CD4-positive, CD25-positive, alpha-beta regulatory T cell (primary cell): ENCODE measurements at regions not wholly inside any gene's neighbourhood (a gene's known extent, or its start where the extent isn't known, plus 50 kb on each side); places are given as distances from the start of the nearest gene placed in this dataset.

Source experiments
- ATAC-seq, 2 donors: fragments of 150-1000 bp; cut with Tn5 transposase; one replicate each; pipeline ENCODE4 v1.10.0; 2021; ENCODE audit warnings: low read depth in 2 of 2, moderate number of reproducible peaks in 2 of 2, moderate library complexity in 1 of 2
- DNase-seq, 3 donors: peaks; one replicate each; pipeline versions ENCODE4 v3.0.0 to v3.0.0-alpha.2; 2012 to 2022; ENCODE audit warnings: mixed read lengths in 1 of 3
- H3K27ac ChIP-seq: one replicate; pipeline ENCODE4 v1.7.0; 2013; ENCODE audit warnings: mild to moderate bottlenecking, low read length; ENCODE audit not compliant: insufficient read depth, poor library complexity, severe bottlenecking
- H3K27me3 ChIP-seq: one replicate; pipeline ENCODE4 v1.7.0; 2013; ENCODE audit warnings: low read length; ENCODE audit not compliant: control insufficient read depth, insufficient read depth
- H3K36me3 ChIP-seq: one replicate; pipeline ENCODE4 v1.7.0; 2013; ENCODE audit warnings: mild to moderate bottlenecking, low read length, moderate library complexity; ENCODE audit not compliant: control insufficient read depth, insufficient read depth
- H3K4me1 ChIP-seq: 2 replicates; pipeline ENCODE4 v1.7.0; 2013; ENCODE audit warnings: mild to moderate bottlenecking, low read length; ENCODE audit not compliant: insufficient read depth, control insufficient read depth, poor library complexity, severe bottlenecking
- H3K4me3 ChIP-seq: one replicate; pipeline ENCODE4 v1.7.0; 2013; ENCODE audit warnings: low read depth, mild to moderate bottlenecking, low read length, moderate library complexity
- H3K9me3 ChIP-seq, 2 experiments: 1 replicate in 1 of 2; 2 replicates in 1 of 2; pipeline ENCODE4 v1.7.0; 2013; ENCODE audit warnings: low read length in 2 of 2, mild to moderate bottlenecking in 1 of 2, moderate library complexity in 1 of 2; ENCODE audit not compliant: control insufficient read depth in 2 of 2
- H3K27ac Mint-ChIP-seq, 3 donors: one replicate each; pipeline ENCODE4 v1.8.0; 2020 to 2022; ENCODE audit warnings: mild to moderate bottlenecking in 3 of 3, mixed read lengths in 3 of 3, moderate library complexity in 2 of 3
- H3K27me3 Mint-ChIP-seq: one replicate; pipeline ENCODE4 v1.8.0; 2022; ENCODE audit warnings: mild to moderate bottlenecking, mixed read lengths
- H3K36me3 Mint-ChIP-seq: one replicate; pipeline ENCODE4 v1.8.0; 2020; ENCODE audit warnings: mixed read lengths
- H3K4me1 Mint-ChIP-seq, 4 donors: one replicate each; pipeline ENCODE4 v1.8.0; 2020 to 2022; ENCODE audit warnings: mixed read lengths in 4 of 4, mild to moderate bottlenecking in 1 of 4
- H3K4me3 Mint-ChIP-seq, 4 donors: one replicate each; pipeline ENCODE4 v1.8.0; 2020 to 2022; ENCODE audit warnings: mild to moderate bottlenecking in 4 of 4, mixed read lengths in 4 of 4, moderate library complexity in 3 of 4
- H3K9me3 Mint-ChIP-seq, 7 donors: one replicate each; pipeline ENCODE4 v1.8.0; 2020 to 2022; ENCODE audit warnings: mixed read lengths in 7 of 7, mild to moderate bottlenecking in 3 of 7, moderate library complexity in 2 of 7

GRCh38 chr1:14128096-14128495 lies 428.1 kb downstream of the PRDM2 start:
- no peaks in the 10 kb centered on the region for H3K4me1 ChIP-seq
- H3K27ac ChIP-seq: no peak overlapping the region
- DNase-seq: no peak
- no peak overlapping the region for H3K27ac Mint-ChIP-seq
- no peak overlapping the region for H3K4me3 Mint-ChIP-seq
- no peaks in the 10 kb centered on the region for H3K36me3 ChIP-seq
- no peaks in the 10 kb centered on the region for H3K4me1 Mint-ChIP-seq
- H3K36me3 Mint-ChIP-seq: no peaks in the 10 kb centered on the region
- H3K9me3 Mint-ChIP-seq: peaks cover 0 to 1% (median 0%) of the 10 kb centered on the region in 7 donors
- H3K27me3 ChIP-seq: no peaks in the 10 kb centered on the region
- ATAC-seq: no peak
- H3K9me3 ChIP-seq: no peaks in the 10 kb centered on the region
- H3K27me3 Mint-ChIP-seq: no peaks in the 10 kb centered on the region
- H3K4me3 ChIP-seq: no peak overlapping the region

- Mint-ChIP-seq H3K4me1 (no peaks in the 10 kb centered on the region), H3K9me3 (peaks cover 0 to 2% (median 0%) of the 10 kb centered on the region in 7 donors), H3K27ac (no peak overlapping the region), H3K4me3 (no peak overlapping the region), H3K36me3 (no peaks in the 10 kb centered on the region), H3K27me3 (no peaks in the 10 kb centered on the region)
- Histone ChIP-seq H3K9me3 (no peaks in the 10 kb centered on the region), H3K36me3 (no peaks in the 10 kb centered on the region), H3K4me3 (no peak overlapping the region), H3K27ac (no peak overlapping the region), H3K4me1 (no peaks in the 10 kb centered on the region), H3K27me3 (no peaks in the 10 kb centered on the region)
- DNase-seq (no peak), ATAC-seq (no peak)
Observed at GRCh38 chr1:14129009-14129408, 429.0 kb downstream of the PRDM2 start.

GRCh38 chr1:14135070-14135469 lies 435.1 kb downstream of the PRDM2 start:
- Mint-ChIP-seq H3K27me3 (no peaks in the 10 kb centered on the region), H3K4me3 (no peak overlapping the region), H3K36me3 (no peaks in the 10 kb centered on the region), H3K9me3 (peaks cover 0 to 2% (median 0%) of the 10 kb centered on the region in 7 donors), H3K27ac (no peak overlapping the region), H3K4me1 (no peaks in the 10 kb centered on the region)
- Histone ChIP-seq H3K4me3 (no peak overlapping the region), H3K36me3 (no peaks in the 10 kb centered on the region), H3K9me3 (no peaks in the 10 kb centered on the region), H3K4me1 (no peaks in the 10 kb centered on the region), H3K27ac (no peak overlapping the region), H3K27me3 (no peaks in the 10 kb centered on the region)
- ATAC-seq: no peak
- DNase-seq: no peak

- DNase-seq (no peak), ATAC-seq (no peak)
- Mint-ChIP-seq H3K9me3 (peaks cover 0 to 2% (median 0%) of the 10 kb centered on the region in 7 donors), H3K27ac (peak overlapping the region in 1 of 3 donors; percentile 84), H3K4me3 (no peak overlapping the region), H3K4me1 (no peaks in the 10 kb centered on the region), H3K36me3 (no peaks in the 10 kb centered on the region), H3K27me3 (no peaks in the 10 kb centered on the region)
- Histone ChIP-seq H3K4me3 (no peak overlapping the region), H3K36me3 (no peaks in the 10 kb centered on the region), H3K27ac (no peak overlapping the region), H3K9me3 (no peaks in the 10 kb centered on the region), H3K4me1 (no peaks in the 10 kb centered on the region), H3K27me3 (no peaks in the 10 kb centered on the region)
Observed at GRCh38 chr1:14136152-14136763, 436.3 kb downstream of the PRDM2 start.

GRCh38 chr1:14136881-14137280 lies 436.9 kb downstream of the PRDM2 start:
- H3K4me3 ChIP-seq: no peak overlapping the region
- no peak overlapping the region for H3K27ac ChIP-seq
- Mint-ChIP-seq H3K4me1 (no peaks in the 10 kb centered on the region), H3K9me3 (peaks cover 0 to 2% (median 0%) of the 10 kb centered on the region in 7 donors), H3K36me3 (no peaks in the 10 kb centered on the region), H3K27me3 (no peaks in the 10 kb centered on the region), H3K4me3 (no peak overlapping the region), H3K27ac (no peak overlapping the region)
- H3K27me3 ChIP-seq: no peaks in the 10 kb centered on the region
- no peaks in the 10 kb centered on the region for H3K9me3 ChIP-seq
- DNase-seq (no peak), ATAC-seq (no peak)
- no peaks in the 10 kb centered on the region for H3K36me3 ChIP-seq
- no peaks in the 10 kb centered on the region for H3K4me1 ChIP-seq

- H3K27ac ChIP-seq: no peak overlapping the region
- H3K36me3 ChIP-seq: no peaks in the 10 kb centered on the region
- Mint-ChIP-seq H3K9me3 (peaks cover 0 to 2% (median 0%) of the 10 kb centered on the region in 7 donors), H3K4me3 (no peak overlapping the region), H3K27ac (no peak overlapping the region), H3K36me3 (no peaks in the 10 kb centered on the region), H3K27me3 (no peaks in the 10 kb centered on the region), H3K4me1 (no peaks in the 10 kb centered on the region)
- H3K4me3 ChIP-seq: no peak overlapping the region
- DNase-seq: no peak
- H3K4me1 ChIP-seq: no peaks in the 10 kb centered on the region
- H3K9me3 ChIP-seq: no peaks in the 10 kb centered on the region
- no peaks in the 10 kb centered on the region for H3K27me3 ChIP-seq
- no peak for ATAC-seq
Observed at GRCh38 chr1:14137411-14138134, 437.6 kb downstream of the PRDM2 start.

- Histone ChIP-seq H3K27ac (no peak overlapping the region), H3K9me3 (no peaks in the 10 kb centered on the region), H3K4me1 (no peaks in the 10 kb centered on the region), H3K36me3 (no peaks in the 10 kb centered on the region), H3K4me3 (no peak overlapping the region), H3K27me3 (no peaks in the 10 kb centered on the region)
- H3K27ac Mint-ChIP-seq: no peak overlapping the region
- no peaks in the 10 kb centered on the region for H3K27me3 Mint-ChIP-seq
- no peaks in the 10 kb centered on the region for H3K36me3 Mint-ChIP-seq
- no peak for ATAC-seq
- no peak for DNase-seq
- no peak overlapping the region for H3K4me3 Mint-ChIP-seq
- peaks cover 0 to 2% (median 0%) of the 10 kb centered on the region in 7 donors for H3K9me3 Mint-ChIP-seq
- H3K4me1 Mint-ChIP-seq: no peaks in the 10 kb centered on the region
Observed at GRCh38 chr1:14138135-14138506, 438.1 kb downstream of the PRDM2 start.

- Histone ChIP-seq H3K9me3 (no peaks in the 10 kb centered on the region), H3K4me3 (no peak overlapping the region), H3K27ac (no peak overlapping the region), H3K27me3 (no peaks in the 10 kb centered on the region), H3K36me3 (no peaks in the 10 kb centered on the region), H3K4me1 (no peaks in the 10 kb centered on the region)
- peaks cover 5% of the 10 kb centered on the region for H3K27me3 Mint-ChIP-seq
- DNase-seq (no peak), ATAC-seq (no peak)
- H3K36me3 Mint-ChIP-seq: no peaks in the 10 kb centered on the region
- H3K4me3 Mint-ChIP-seq: no peak overlapping the region
- no peak overlapping the region for H3K27ac Mint-ChIP-seq
- H3K4me1 Mint-ChIP-seq: no peaks in the 10 kb centered on the region
- H3K9me3 Mint-ChIP-seq: peaks cover 0 to 1% (median 0%) of the 10 kb centered on the region in 7 donors
Observed at GRCh38 chr1:14138687-14139086, 438.7 kb downstream of the PRDM2 start.
